GM23338 (cell line): ENCODE measurements at regions not wholly inside any gene's neighbourhood (a gene's known extent, or its start where the extent isn't known, plus 50 kb on each side); places are given as distances from the start of the nearest gene placed in this dataset.

ENCODE experiments used
- EZH2 ChIP-seq: fragments of 200-600 bp; sonication (generic); IDR thresholded peaks from one replicate; pipeline ENCODE4 v1.8.0; 2017; ENCODE audit warnings: antibody characterized with exemption, mild to moderate bottlenecking, low read depth; ENCODE audit not compliant: unreplicated experiment
- EZH2phosphoT487 ChIP-seq: fragments of 200-600 bp; sonication (generic); IDR thresholded peaks from one replicate; pipeline ENCODE4 v1.8.1; 2018; ENCODE audit warnings: antibody characterized with exemption; ENCODE audit not compliant: unreplicated experiment
- JUNB ChIP-seq: IDR thresholded peaks from one replicate; pipeline ENCODE4 v1.6.1; 2016; ENCODE audit warnings: antibody characterized with exemption; ENCODE audit not compliant: unreplicated experiment
- POLR2AphosphoS5 ChIP-seq: IDR thresholded peaks from 2 replicates; pipeline ENCODE4 v1.6.1; 2016; ENCODE audit warnings: antibody characterized with exemption, low read depth
- ZNF114 ChIP-seq: fragments of 250-450 bp; sonication (Bioruptor Pico); IDR thresholded peaks from 2 replicates; pipeline ENCODE4 v1.5.0; 2020; ENCODE audit warnings: mild to moderate bottlenecking, moderate library complexity
- TF ChIP-seq, protein P1 (sequence below), 2 experiments: fragments of 200-600 bp in 1 of 2; sonication (generic) in 1 of 2; conservative IDR thresholded peaks; 2 replicates each; pipeline versions ENCODE4 v1.5.1 to v1.6.1; 2016 to 2017; ENCODE audit warnings: antibody characterized with exemption in 2 of 2, low read depth in 2 of 2, mild to moderate bottlenecking in 2 of 2, moderate library complexity in 1 of 2
- TF ChIP-seq, protein P2 (sequence below): IDR thresholded peaks from one replicate; pipeline ENCODE4 v1.6.1; 2018; ENCODE audit warnings: antibody characterized with exemption; ENCODE audit not compliant: unreplicated experiment

DNA sequence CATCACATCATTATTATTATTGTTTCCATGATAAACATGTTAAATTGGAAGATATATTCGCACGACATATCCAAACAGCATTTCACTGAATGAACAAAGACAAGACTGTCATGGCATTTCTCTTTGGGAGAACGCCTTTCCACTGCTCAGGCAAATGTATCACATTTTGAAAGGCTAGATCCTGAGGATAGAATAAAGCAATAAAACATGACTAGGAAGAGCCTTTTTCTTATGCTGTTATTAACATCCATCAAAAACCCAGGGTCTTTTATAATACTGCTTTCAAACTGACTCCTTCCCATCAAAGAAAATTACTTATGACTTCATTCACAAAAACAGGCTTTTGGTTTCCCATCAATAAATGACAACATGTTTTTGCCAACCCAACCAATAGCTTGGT lies 630.9 kb downstream of the TMTC2 start:
- no peak for TF ChIP-seq JUNB
- no peak for TF ChIP-seq EZH2phosphoT487
- TF ChIP-seq ZNF114 (CRISPR knock-in tag): no peak
- TF ChIP-seq EZH2: no peak
- TF ChIP-seq, protein P1, sequence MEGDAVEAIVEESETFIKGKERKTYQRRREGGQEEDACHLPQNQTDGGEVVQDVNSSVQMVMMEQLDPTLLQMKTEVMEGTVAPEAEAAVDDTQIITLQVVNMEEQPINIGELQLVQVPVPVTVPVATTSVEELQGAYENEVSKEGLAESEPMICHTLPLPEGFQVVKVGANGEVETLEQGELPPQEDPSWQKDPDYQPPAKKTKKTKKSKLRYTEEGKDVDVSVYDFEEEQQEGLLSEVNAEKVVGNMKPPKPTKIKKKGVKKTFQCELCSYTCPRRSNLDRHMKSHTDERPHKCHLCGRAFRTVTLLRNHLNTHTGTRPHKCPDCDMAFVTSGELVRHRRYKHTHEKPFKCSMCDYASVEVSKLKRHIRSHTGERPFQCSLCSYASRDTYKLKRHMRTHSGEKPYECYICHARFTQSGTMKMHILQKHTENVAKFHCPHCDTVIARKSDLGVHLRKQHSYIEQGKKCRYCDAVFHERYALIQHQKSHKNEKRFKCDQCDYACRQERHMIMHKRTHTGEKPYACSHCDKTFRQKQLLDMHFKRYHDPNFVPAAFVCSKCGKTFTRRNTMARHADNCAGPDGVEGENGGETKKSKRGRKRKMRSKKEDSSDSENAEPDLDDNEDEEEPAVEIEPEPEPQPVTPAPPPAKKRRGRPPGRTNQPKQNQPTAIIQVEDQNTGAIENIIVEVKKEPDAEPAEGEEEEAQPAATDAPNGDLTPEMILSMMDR (conservative IDR thresholded peaks at IDR 0.05; ENCODE audit: low read depth in 2 of 2): no peak
- TF ChIP-seq POLR2AphosphoS5: no peak
- TF ChIP-seq, protein P2, sequence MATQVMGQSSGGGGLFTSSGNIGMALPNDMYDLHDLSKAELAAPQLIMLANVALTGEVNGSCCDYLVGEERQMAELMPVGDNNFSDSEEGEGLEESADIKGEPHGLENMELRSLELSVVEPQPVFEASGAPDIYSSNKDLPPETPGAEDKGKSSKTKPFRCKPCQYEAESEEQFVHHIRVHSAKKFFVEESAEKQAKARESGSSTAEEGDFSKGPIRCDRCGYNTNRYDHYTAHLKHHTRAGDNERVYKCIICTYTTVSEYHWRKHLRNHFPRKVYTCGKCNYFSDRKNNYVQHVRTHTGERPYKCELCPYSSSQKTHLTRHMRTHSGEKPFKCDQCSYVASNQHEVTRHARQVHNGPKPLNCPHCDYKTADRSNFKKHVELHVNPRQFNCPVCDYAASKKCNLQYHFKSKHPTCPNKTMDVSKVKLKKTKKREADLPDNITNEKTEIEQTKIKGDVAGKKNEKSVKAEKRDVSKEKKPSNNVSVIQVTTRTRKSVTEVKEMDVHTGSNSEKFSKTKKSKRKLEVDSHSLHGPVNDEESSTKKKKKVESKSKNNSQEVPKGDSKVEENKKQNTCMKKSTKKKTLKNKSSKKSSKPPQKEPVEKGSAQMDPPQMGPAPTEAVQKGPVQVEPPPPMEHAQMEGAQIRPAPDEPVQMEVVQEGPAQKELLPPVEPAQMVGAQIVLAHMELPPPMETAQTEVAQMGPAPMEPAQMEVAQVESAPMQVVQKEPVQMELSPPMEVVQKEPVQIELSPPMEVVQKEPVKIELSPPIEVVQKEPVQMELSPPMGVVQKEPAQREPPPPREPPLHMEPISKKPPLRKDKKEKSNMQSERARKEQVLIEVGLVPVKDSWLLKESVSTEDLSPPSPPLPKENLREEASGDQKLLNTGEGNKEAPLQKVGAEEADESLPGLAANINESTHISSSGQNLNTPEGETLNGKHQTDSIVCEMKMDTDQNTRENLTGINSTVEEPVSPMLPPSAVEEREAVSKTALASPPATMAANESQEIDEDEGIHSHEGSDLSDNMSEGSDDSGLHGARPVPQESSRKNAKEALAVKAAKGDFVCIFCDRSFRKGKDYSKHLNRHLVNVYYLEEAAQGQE: no peak
